ENCODE measurements at regions not wholly inside any gene's neighbourhood (a gene's known extent, or its start where the extent isn't known, plus 50 kb on each side); places are given as distances from the start of the nearest gene placed in this dataset.

DNA sequence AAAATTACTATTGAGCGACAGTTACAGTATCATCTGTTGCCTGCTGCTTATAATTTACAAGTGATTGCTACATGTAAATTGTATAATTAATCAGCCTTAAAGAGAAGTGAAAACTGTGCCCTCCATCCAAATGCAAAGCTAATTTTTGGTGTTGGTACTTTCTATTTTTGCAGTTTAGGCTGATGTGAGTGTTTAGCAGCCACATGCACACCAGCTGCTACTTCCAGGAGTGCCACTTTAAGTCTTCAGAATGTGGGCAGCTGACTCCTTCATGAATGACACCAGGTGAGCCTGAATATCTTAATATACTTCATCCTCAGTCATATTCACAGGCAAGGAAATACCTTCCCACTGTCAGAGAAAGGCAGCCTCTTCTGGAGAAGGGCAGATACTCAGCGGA is 149.8 kb upstream of the RASGEF1B start:
- in situ Hi-C loops (cut with MboI; ENCODE audit: low sequenced_read_pairs): no loop called here

DNA sequence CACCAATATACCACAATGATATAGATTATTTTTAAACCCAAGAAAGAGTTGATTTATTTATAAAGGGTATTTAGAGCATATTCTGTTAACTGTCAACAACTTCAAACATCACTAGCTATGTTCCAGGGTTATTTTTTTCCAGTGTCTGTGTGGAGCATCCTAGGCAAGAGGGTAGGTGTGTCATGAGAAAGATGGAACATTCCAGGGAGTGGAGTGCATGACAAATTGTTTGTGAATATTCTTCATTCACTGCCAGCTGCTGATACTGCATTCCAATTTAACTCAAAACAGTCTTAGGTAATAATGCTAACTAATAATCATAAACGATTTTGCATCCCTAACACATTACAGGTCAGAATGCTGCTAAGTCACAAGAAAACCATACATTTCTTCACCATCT is 148.7 kb upstream of the RASGEF1B start:
- in situ Hi-C loops (cut with MboI; ENCODE audit: low sequenced_read_pairs): no loop called here

DNA sequence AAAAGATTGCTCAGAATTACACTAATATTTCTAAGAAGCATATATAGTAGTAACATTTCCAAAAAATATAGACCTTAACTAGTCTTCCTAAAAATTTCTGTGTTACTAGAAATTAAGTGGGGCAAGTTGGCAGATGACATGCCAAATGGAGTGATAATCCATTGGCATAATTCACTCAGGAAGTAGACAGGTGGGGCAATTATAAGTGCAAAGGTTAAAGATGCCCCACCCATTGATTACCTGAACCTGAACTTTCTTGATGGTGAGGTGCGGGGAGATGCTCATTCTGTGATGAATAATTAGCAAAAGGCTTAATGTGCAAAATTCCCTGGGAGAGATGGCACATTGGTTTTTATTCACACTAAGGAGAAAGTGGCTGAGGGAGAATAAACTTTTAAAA is 145.8 kb upstream of the RASGEF1B start:
- in situ Hi-C loops (cut with MboI; ENCODE audit: low sequenced_read_pairs): no loop called here

DNA sequence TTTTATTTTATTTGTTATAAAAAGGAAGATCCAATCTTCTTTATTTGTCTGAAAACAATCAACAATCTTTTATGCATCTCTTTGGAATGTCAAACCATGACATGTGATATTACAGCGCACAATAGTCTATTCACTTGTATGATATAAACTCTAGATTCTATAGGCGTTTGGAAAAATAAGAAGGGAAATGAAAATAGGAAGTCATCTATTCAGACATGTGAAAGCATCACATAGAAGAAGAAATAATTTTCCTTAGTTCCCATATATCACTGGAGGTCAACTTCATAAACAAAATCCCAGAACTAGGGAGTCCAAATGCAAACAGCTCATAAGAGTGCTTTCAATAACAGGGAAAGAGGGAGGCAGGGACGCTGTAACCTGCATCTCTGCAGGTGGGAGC is 139.5 kb upstream of the RASGEF1B start:
- in situ Hi-C loops (cut with MboI; ENCODE audit: low sequenced_read_pairs): no loop called here

DNA sequence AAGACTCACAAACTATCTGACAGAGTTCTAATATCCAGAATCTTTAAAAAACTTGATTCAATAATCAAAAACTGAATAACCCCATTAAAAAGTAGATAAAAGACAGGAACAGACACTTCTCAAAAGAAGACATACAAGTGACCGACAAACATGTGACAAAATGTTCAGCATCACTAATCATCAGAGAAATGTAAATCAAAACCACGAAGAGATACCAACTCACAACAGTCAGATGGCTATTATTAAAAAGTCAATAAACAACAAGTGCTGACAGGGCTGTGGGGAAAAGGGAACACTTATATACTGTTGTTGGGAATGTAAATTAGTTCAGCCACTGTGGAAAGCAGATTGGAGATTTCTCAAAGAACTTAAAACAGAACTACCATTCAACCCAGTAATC is 138.1 kb upstream of the RASGEF1B start:
- in situ Hi-C loops (cut with MboI; ENCODE audit: low sequenced_read_pairs): no loop called here

DNA sequence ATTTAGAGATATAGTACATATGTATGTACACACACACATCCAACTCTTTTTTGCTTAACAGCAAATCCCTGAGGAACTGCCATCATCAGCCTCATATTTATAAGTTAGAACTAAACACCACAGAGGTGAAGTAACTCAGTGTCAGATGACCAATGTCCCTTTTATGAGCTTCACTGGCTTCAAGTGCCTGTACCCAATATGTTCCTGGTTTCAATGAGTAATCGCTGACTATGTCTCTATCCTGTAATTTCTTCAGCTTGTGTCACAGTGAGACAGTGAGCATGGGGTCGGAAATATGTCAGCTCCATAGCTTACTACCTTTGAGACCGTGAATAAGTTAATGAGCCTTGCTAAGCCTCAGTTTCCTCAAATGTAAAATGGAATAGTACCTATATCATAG is 136.2 kb upstream of the RASGEF1B start:
- in situ Hi-C loops (cut with MboI; ENCODE audit: low sequenced_read_pairs): no loop called here

DNA sequence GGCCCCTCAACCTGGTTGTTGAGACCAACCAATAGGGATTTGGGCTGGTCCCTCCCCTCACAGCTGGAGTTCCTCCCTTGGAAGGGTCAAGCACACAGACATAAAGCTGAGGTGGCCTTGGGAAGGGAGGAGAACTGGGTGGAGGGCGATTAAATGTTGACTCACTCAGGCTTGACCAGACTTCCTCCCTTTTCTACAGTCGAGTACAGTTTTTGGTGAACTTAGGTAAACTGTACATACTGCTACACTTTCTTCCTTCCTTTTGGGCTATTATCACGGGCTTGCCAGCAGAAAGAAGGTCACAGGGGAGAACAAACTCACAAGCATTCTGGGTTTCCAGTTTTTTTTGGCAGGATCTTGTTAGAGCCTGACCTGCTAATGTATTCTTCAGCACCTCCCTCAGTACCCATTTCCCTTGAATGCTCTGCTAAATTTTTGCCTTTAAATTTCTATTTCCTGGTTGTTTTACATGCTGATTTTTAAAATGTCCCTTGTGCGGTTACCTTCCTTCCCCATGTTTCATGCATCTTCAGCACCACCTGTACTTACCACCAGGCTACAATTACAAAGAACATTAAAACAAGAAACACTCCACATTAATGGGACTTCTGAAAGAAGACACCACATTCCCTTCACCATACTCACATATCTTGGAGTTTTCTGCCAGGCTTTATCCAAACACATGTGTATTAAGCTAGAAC is 135.2 kb upstream of the RASGEF1B start:
- in situ Hi-C loops (cut with MboI; ENCODE audit: low sequenced_read_pairs): no loop called here

DNA sequence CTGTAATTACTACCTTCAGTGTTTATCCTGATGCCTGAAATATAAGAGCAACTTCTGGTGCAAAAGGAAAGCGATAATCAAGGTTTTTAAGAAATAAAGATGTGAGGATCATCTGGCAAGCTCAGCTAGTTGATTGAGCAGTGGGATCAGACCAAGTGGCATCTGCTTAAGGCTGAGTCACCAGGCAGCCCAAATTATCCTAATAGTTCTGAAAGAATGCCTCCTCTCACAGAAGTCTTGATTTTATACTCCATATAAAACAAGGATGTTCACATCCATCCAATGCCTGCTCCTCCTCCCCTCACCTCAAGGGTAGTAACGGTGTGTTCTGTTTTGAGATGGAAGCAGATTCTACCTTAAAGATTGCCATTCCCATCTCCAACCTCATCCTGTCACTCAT is 134.5 kb upstream of the RASGEF1B start:
- in situ Hi-C loops (cut with MboI; ENCODE audit: low sequenced_read_pairs): no loop called here

DNA sequence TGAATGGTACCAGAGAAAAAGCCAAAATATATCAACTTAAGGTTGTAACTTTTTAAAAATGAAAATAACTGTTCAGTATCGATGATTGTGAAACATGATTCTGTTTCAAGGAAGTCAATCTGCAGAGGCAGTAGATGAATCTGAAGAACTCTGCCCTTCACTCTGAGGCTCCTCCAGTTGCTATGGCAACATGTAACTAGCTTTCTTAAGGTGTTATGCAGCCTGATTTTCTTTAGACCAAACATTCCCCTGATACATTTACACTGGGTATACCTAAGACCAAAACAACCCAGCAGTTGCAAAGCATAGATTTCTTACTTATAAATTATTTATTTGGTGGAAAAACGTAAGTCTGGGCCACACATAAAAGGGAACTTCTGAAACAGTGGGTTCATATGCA is 133.6 kb upstream of the RASGEF1B start:
- in situ Hi-C loops (cut with MboI; ENCODE audit: low sequenced_read_pairs): no loop called here

DNA sequence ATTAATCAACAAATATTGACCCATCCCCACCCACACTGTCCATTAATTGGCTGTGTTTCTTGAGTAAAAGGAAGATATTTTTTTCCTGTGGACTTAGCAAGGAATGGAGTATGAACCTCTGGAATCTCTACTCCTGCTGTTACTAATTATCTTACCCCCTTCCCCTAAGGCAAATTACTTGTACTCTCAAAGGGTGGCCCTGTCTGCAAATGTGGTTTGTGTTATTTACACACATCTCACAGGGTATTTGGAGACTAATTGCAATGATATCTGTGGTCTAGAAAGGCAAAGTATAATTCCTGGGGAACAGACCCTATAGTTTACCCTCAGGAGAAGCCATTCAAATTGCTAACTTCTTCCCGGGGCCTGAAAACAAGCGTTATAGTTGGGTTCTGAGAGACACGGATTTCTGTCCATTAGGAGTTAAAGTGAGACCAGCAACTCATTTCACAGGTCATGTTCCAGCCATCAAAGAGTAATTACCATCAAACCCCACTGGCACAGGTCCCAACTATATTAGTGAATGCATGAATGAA is 133.0 kb upstream of the RASGEF1B start:
- in situ Hi-C loops (cut with MboI; ENCODE audit: low sequenced_read_pairs): no loop called here

DNA sequence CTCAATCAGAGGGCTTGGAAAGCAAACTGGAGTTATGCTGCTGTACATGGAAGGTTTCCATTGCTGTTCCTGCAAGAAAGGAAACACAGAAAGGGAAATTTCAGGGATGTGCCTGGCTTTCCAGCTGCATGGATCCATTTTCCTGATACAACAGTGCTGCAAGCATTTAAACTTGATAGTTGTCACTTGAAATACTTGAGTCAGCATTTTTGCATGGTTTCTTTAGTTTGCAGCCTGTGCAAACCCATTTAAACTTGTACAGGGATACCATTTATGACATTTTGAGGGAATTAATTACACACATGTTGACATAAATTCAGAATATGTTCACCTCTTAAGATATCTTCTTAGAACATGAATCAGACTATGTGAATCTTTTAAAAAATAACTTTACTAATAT is 131.1 kb upstream of the RASGEF1B start:
- in situ Hi-C loops (cut with MboI; ENCODE audit: low sequenced_read_pairs): no loop called here

DNA sequence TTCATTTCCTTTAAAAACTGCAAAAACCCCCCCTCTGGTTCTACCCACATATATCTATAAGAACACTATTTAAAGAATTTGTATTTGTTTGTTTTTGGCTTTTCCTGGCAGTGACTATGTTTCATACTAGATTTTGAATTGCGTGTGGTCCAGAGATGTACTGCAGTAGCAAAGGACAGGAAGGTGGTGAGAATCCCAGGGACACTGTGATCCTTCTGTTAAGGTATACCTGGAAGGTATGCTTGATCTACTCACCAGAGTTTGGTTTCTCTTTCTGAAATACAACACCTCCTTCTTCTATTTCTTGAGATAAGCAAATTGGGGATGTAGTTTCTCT is 129.6 kb upstream of the RASGEF1B start:
- in situ Hi-C loops (cut with MboI; ENCODE audit: low sequenced_read_pairs): no loop called here

DNA sequence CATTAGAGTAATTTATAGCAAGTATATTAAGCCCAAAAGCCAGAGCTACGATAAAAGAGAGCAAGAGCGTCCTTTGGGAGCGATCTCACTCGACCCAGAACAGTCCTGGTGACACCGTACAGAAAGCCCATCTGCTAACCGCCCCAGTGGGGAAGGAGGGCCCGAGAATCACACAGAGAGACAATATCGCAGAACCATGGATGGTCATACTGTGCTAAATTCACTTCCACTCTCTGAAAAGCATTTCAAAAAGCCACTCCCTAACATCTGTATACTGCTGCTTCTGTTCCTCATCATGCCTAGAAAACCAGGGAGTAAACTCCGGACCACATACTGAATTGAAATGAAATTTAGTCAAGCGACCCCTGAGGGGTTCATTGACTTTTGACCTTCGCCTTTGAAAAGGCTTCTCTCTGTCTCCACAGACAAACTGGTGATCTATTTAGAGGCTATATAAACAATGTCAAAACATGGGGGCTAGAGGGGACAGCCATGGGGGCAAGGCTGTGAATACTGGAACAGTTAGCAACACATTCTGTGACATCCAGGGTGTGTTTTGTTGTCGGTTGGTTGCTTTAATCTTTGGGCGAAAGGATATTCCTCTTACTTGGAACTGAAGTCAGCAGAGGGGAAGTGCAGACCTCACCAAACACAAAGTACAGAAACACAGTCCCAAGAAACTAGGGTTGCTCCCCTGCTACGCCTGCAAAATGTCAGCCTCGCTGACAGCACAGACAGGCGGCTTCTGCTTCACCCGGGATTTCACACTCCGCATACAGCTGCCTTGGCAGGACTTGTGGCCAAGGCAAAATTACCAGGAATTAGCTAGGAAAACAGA is 129.0 kb upstream of the RASGEF1B start:
- in situ Hi-C loops (cut with MboI; ENCODE audit: low sequenced_read_pairs): no loop called here

DNA sequence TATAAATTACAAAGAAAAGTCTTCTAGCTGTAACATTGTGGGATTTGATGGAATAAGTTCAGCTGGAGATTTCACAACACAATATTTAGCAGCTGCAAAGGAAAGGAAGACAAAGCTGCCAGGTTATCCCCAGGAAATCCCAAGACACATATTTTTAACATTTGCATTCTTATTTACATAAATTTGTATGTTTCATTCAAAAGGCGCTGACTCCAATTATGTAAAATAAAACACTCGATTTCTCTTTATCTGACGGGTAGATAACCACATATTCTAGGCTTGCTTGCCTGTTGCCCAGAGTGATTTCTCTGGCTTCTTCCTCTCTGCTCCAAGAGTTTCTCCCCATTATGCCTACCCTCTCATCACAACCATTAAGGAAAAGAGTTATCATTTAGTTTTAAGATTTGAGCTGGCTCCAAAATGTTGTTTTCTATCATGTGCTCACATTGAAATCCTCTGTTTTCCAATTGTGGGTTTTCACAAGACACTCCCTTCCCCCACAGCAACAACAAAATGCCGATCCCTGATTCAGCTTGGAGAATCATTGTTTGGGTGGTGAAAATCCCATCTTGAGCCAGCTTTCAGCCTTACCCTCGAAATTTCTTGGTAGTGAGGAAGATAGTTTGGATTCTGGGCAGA is 128.2 kb upstream of the RASGEF1B start:
- in situ Hi-C loops (cut with MboI; ENCODE audit: low sequenced_read_pairs): no loop called here

DNA sequence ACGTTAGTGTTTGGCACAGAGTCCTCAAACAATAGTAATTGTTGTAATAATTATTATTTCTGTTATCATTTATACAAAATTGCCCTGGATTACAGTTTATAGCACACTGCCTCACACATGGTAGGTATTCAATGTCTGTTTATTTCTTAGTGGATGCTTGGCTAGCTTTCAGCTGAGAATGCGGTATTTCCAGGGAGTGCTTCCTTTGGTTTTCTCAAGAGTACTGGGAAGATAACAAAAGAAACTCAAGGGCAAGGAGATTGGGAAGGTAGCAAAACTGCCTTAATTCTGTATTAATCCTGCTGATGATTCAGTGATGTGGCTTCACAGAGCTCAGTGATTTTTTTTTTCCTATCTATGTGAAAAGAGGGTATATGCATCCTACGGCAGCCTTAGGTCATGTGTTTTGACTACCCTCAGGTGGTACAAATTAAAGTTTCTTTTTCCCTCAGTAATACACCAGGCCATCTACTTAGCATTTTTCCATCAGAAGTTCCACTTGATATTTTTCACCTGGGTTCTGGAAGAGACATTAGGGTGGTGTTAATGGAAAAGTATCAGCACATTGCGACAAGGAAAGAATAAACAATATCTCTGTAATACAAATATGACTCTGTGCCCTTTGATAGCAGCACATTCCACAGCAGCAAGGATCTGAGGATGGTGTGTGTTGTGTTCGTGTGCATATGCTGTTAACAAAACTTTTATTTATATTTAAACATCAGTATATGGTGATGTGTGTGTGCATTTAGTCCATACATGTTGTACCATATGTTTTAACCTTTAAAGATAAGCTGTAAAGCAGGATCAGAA is 124.3 kb upstream of the RASGEF1B start:
- in situ Hi-C loops (cut with MboI; ENCODE audit: low sequenced_read_pairs): no loop called here

DNA sequence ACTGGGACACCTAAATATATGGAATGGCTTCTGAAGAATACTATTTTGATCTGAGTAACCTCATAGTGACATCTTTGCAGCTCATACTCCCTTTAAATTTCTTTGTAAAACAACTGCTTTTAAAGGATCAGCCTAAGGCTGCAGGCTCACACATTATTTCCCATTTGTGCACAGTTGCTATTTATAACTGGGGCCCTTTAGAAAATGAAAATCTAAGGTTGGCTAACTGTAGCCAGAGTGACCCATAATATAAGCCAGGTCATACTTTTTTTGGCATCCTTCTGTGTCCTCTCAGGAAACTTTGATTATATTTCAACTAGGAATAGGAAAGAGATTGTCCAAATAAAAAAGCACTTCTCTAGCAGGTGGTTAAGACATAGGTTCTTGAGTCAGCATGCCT is 123.6 kb upstream of the RASGEF1B start:
- in situ Hi-C loops (cut with MboI; ENCODE audit: low sequenced_read_pairs): no loop called here

DNA sequence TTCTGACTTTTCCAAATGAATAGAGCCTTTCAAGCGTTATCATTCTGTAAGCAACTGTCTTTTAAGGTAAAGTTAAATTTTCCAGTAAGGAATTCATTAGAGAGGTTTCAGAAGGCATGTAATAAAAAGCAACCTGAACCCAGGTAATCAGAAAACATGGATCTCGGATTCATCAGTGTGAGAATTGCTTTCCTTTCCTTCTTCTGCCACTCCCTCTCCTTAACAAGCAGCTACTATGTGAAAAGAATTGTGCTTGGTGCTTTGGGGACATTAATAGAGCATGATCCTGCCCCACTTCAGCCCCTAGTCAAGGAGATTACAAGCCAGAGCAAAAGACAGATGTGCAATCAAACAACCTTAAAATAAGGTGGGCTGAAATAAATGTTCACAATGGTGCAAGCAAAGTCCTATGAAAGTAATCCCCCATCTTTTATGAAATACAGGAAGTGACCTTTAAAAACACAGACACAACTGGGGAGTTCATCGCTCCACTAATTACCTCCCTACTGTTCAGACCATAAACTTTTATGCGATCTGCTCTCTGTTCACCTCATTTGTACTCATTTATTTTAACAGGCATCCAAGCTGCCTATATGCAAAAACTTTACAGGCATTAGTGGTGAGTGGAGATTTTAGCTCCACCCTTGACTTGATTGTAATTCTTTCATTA is 122.9 kb upstream of the RASGEF1B start:
- in situ Hi-C loops (cut with MboI; ENCODE audit: low sequenced_read_pairs): no loop called here

DNA sequence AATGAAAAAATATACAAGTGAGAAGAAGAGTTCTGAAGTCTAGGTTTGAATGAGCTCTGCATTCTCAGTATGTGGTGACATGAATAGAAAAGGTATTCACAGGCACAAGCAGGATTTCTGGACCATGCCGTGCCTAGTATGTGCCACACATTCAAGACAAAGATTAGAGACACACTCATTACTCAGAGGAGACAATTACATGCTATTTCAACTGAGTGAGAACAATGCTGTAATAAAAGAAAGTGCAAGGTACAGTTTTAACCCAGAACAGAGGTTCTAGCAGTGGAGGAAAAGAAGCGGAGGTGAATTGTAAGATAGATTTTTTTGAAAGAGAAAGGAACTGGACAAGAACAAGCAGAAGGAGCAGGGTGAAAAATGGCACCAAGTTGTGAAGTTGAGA is 121.0 kb upstream of the RASGEF1B start:
- in situ Hi-C loops (cut with MboI; ENCODE audit: low sequenced_read_pairs): no loop called here

DNA sequence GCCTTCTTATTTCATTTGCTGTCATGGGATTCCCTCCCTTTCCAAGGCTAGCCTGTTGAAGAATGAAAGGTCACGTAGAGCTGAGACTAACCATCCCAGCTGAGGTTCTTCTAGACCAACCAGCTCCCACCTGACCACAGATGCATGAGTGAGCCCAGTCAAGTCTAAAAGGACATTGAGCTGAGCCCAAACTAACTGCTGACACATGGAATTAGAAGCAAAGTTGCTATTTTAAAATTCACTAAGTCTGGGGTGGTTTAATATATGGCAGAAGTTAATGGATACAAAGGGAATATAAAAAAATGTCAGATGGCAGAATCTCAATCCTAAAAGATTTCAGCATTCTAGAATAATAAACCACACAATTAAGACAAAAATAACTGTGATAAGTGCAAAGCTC is 118.9 kb upstream of the RASGEF1B start:
- in situ Hi-C loops (cut with MboI; ENCODE audit: low sequenced_read_pairs): no loop called here

DNA sequence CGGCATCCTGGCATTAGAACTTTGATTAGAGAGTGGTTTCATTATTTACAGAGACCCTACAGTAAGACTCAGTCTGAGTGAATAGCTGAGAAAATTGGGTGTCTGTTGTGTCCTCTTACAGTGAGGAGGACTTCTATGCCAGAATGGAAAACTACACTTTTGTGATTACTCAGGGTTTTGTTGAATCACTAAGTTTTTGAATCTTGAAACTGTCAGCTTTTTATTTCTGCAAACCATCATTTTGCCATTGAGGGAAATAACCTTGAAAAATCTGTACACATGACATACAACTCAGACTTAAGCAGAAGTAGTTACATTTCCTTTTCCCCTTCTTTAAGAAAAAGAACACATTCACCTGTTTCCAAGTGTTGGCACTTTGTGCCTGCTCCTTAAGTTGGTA is 117.6 kb upstream of the RASGEF1B start:
- in situ Hi-C loops (cut with MboI; ENCODE audit: low sequenced_read_pairs): no loop called here

DNA sequence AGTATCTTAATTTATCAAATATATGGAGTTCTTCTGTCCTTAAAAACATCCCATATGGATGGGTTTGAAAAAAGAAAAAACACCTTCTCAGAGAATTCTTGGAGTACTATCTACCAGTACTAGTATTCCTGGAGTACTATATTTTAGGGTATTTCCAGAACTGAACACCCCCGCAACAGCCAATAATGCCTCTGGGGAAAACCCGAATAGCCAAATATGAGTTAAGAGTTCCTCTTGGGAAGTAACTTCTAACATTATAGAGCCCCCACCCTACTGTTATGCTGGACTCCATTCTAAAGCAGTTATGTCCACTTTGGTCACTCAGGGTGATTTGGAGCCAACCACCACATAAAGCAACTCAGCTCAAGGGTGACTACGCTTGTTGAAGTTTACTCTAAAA is 115.0 kb upstream of the RASGEF1B start:
- in situ Hi-C loops (cut with MboI; ENCODE audit: low sequenced_read_pairs): no loop called here

Measured in HL-60/S4 (cell line).